HG03103 (cell line): ENCODE measurements at regions not wholly inside any gene's neighbourhood (a gene's known extent, or its start where the extent isn't known, plus 50 kb on each side); places are given as distances from the start of the nearest gene placed in this dataset.
"Not testable (repeated sequence)": the region's sequence is repeated elsewhere in the genome, so short reads cannot be mapped to it uniquely, and the experiment has no call there.

ENCODE experiments used
- ATAC-seq: cut with Tn5 transposase; IDR thresholded peaks from one replicate; pipeline ENCODE4 v1.9.1; 2021; ENCODE audit warnings: low read depth; ENCODE audit not compliant: unreplicated experiment

DNA sequence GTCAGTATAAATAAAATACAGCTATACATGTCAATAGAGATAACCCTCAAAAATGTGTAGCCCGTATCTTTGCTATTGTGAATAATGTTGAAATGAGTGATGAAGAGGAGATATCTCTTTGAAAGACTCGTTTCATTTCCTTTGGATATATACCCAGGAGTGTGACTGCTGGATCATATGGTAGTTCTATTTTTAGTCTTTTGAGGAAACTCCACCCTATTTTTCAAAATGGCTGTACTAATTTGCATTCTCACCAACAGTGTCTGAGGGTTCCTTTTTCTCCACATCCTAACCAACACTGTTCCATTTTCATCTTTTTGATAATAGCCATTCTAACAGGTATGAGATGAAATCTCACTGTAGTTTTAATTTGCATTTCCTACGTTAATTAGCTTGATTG lies 237.5 kb upstream of the GBE1 start:
- ATAC-seq = no peak

DNA sequence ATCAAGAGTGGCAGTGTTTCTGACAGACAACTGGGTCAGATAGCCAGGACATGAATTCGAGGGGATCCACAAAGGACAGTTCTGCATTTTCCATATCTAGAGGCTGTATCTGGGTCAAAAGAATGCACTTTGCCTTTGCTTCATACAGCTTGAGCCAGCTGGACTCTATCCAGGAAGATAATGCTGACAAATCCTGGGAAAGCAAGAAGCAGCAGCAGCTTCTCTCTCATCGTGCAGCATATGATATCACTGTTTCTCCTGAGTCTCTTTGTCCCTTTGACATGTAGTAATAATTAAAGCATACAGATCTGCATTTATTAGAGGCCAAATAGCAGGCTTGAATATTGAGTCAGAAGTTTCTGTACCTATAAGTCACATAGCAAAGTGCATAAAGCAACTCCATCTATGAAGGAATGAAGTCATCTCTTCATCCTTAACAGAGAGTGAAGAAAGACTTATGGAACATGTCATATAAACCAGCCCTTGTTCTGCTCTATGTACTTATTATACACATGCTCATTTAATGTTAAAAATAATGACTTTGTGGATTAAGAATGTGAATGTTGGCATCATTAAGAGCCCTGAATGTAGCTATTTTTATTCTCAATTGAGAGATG lies 236.8 kb upstream of the GBE1 start:
- no peak for ATAC-seq

DNA sequence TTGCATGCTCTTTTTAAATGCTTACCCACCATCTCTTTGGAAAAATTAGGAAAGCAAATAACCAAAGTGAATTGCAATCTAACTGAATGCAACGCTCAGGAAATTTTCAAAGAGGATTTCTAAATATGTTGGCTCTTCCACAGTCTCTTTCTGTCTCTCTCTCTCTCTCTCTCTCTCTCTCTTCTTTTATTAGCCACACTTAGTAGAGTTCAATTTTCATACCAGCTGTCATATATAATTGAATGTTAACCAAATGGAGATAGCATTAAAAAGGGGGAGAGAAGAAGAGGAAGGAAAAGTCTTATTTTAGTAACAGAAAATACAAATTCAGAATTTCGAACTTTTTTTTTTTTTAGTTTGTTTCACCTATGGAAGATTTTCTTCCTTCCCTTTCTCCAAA lies 235.9 kb upstream of the GBE1 start:
- no peak for ATAC-seq

DNA sequence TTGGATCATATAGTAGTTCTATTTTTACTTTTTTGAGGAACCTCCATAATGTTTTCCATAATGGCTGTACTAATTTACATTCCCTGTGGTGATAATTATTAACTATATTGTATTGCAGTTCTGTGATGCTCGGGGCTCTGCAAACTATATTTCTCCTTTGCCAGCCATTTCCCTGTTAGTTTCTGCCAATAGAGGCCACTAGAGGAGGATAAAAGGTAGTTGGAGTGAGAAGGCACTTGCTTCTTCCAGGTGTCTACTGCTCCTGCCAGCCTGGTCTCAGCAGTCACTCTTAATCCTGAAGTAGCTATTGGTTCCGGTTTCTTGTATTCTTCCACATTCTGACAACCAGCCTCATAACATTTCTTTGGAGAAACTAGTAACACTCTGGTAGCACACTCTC lies 233.9 kb upstream of the GBE1 start:
- no peak for ATAC-seq

DNA sequence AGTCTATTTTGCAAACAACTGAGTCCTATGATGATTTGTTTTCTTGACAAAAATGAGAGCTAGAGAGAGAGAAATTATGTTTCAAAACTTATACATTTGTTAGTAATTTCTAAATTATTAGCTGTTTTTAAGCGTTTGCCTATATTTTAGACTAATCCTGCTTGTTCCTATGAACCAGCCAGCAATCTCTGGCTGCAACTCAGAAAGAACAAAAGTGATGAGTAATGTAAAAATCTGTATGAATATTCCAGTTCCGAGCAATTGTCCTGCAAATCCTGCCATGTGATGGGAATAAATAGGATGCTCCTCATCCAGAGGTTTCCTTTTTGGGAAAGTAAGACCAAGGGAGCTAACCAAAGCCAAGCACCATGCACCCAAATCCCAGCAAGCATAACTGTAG lies 228.3 kb upstream of the GBE1 start:
- no peak for ATAC-seq

DNA sequence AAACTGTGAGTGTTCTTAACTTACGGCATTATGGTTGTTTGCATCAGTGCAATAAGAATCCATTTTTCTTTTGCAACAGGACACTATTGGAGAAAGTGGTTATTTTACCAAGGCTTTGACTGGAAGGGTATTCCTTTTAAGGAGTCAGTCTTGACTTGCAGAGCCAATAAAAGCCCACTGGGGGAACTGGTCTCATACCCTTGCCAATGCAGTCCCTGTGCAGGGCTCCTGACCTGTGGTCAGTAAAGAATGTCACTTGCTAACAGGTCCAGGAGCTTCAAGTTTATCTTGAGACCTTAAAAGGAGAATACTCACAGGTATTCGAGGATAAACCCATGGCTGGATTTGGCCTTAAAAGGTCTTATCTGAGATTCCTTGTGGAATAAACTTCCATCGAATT lies 227.8 kb upstream of the GBE1 start:
- no peak for ATAC-seq

DNA sequence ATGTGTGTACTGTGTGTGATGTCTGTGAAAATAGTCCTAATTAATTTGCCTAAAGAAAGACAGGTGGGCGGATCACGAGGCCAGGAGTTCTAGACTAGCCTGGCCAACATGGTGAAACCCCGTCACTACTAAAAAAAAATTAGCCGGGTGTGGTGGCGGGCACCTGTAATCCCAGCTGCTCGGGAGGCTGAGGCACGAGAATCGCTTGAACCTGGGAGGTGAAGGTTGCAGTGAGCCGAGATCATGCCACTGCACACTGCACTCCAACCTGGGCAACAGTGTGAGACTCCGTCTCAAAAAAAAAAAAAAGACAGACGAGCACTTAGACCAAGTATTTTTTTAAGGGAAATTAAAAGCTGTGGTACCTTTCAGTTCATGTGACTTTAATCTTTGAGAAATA lies 226.0 kb upstream of the GBE1 start:
- not testable (repeated sequence) for ATAC-seq

DNA sequence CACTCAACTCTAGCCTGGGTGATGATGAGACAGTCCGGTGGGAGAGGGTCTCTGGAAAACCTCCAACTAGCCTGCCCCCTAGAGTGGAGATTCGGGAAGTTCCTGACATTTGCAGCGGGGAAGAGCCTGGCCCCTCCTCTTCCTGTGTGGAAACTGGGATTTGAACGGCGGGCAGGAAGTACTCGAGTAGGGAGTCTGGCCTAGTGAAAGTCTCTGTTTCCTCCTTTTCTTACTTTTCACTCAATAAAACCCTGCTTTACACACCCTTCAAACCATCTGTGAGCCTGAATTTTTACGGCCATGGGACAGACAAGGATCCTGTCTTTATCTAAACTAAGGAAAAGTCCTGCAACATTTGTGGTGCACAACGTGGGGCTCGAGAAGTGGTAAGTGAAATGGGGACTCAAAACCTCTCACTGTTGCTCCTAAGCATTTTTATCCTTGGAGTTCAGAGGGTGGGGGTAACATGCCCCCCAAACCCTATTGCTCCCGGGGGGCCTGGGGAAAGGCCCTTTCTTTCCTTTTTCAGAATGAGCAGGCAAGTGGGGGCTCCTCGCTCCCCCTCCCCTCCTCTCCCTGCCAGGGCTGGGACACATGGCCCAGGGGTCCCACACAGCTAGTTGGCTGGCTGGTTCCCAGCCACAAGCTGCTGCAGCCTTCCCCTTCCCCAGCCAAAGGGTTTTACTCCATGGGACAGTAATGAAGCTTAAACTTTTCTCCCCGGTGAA lies 224.7 kb upstream of the GBE1 start:
- ATAC-seq = no peak

DNA sequence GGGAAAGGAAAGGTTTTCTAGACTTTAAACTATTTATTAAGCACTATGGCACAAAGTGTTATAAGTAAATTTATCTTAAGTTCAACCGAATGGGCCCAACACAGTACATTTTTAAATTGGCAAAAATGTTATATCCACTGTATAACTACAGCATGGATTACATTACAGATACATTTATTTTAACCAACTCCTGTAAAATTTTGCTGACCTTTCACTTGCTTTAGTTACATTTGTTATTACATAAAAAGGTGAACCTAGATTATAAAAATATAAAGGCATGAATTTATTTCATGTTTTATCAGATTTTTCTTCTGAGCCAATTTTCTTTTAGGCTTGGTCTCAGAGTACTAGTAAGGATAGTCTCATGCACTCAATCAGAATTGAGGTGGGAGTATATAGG lies 221.9 kb upstream of the GBE1 start:
- no peak for ATAC-seq

DNA sequence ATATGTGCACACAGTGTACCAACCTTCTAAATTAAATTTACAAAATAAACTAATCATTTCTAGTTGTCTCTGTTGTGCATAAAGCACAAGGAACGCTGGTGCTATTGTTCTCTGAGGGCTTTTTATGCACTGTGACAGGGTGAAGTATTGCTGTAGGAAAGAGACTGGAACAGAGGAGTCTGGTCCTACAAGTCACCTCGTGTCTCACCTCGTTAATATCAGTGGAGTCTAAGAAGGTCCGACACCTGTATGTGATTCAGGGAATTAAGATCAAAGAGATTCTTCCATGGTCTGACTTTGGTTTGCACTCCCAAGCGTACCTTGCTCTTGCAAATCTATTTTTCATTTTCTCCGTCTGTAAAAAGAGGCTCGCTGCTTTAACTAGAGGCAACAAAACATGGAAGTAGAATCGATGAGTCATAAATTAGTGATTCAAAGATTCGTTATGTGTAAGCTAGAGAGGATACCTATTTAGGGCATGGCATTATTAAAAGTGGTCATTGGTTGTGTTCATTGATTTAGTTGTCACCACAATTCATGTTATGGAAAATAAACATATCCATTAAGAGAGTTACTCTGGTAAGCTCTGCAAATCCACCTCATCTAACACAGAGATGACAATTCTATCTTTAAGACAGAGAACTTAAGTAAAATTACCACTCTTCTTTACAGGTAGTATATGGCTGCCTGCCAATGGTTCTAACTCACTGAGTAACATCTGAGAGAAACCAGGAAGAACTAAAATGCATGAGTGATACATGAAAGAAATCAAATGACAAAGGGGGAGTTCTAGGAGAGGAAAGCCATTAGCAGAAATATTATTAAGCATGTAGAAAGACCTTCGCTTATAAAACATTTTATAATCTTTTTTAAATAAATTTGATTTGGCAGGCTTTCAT lies 219.4 kb upstream of the GBE1 start:
- ATAC-seq = no peak

DNA sequence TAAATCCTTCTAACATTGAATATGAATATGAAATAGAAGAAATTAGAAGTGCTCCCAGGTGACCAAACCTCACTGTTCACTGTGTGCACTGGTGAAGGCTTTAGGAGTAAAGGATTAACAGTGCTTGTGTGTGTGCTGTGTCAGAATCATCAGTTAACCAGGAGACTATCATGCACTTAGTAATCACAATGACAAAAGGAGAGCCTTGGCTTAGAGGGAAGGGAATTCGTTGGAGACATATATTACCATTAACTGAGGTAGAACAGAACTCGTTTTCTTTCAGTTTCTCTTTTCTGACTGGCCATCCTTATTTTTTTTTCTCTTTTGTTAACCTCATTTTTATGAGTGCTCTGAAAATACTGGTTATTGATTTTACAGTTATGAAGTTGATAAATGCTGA lies 213.3 kb upstream of the GBE1 start:
- ATAC-seq = no peak

DNA sequence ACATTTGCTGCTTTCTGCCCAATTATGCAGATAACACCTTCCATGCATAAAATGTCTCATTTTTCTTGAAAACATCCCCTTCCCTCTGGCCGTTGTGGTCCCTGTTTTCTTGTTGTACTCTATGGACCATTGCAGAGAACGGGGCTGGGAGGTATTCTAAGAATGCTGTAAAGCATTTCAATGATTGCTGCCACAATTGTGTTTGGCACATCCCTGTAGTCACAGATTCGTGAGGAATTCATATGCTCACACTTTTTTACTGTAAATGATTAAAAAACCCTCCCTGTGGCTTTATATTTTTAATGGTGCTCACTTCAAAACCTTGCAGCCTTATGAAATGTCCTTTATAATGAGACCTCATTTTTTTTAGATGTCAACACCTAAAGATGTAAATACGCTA lies 207.2 kb upstream of the GBE1 start:
- no peak for ATAC-seq

DNA sequence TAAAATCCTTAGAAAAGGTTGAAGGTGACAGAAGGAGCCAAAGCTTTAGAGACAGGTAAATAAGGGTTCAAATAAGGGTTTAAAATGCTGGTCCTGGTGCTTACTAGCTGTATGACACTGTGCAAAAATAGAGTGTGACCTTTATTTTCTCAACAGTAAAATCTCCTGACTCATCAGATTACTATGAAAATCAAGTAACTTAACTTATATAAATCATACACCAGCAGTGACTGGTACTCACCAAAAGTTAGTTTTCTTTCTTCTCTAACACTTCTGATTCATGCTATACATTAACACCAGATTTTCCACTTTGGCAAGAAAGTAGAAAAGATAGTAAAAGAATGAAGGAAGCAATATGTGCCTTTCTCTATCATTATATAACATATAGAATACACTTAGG lies 205.9 kb upstream of the GBE1 start:
- ATAC-seq = no peak

DNA sequence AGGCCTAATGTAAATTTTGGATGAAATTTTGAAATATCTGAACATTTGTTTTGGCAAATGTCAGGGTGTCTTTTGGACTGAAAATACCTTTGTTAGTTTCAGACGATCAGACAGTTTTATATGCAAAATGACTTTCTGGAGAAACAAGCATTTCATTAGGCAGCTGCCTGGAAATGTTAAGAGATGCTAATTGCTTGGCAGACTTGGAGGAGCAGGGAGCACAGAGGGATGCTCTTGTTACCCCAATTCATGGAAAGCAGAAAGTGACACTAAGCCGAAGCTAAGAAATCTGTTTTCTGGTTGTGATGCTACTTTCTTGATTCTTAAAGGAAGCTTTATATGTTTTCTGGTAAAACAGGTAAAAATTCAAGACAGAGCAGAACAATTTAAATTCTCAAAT lies 204.3 kb upstream of the GBE1 start:
- ATAC-seq = no peak

DNA sequence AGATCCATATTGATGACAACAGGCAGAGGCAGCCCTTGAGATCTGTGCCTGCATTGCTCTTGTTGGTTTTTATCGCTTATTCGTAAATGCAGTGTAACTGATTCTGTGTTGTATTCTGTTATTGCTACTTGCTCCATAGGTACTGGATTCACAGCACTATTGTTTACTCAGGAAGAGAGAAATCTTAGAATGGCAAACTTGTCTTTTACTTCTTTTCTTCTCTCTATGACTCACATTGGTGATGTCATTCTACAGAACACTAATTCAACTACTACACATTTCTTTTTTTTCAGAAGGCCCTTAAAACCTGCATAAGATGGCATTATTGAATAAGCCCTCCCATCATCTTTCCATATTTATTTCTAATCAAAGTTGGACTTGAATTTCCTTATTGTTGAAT lies 201.0 kb upstream of the GBE1 start:
- no peak for ATAC-seq

DNA sequence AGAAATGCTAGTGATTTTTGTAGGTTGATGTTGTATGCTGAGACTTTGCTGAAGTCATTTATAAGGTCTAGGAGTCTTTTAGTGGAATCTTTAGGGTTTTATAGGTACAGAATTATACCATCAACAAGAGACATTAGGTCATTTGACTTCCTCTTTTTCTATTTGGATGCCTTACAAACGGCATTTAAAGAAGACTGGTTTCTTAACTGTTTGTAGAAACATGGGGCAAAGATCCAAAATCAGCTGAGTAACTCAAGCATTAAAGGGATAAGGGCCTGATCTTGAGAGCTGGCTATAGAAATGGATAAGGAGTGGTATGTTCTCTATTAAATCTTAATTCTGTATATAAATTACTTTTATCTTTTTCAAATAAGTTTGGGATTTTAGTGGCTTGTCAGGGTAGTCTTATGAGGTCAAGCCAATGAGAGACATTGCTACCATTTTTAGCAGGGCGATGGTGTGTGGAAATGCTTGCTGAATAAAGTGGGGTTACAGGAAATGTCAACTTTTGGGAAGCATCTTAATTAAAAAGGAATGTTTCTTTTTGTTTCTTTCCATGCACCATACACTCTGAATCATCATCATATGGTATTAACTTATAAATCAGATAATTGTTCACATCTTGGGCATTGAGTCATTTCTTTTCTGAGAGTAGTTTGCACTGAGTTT lies 197.7 kb upstream of the GBE1 start:
- ATAC-seq = no peak

DNA sequence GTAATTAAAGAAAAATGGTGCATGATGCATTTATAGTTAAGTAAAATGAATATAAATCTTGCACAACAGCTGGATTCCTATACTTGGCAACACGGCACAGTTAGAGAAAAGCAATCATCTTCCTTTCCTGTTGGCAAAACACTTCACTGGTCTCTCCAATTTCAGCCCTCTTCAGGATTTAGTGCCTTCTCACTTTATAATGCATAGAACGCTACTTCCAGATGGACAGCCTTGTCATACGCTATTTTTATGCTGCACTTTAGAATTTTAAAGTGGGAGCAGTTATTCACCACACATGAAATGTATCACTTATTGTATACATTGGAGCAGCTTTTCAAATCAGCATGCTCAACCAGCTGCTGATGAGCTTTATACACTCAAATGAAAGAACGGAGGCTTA lies 194.4 kb upstream of the GBE1 start:
- no peak for ATAC-seq

DNA sequence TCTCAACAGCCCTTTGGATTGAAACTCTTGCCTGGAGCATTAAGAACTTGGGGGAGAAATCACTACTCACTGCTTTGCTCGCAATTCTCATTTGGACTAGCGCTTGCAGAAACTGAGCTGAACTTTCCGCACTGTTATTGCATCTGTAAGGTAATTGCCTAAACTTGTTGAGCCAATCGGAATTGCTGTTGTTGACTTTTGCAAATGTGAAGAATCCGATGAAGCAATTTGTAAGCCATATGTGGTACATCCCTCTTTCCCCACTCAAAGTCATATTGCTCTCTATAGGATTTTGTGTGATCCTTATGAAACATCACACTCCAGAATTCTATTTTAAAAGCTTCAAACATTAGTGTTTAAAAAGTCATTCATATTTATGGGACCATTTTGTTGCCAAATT lies 191.7 kb upstream of the GBE1 start:
- ATAC-seq = no peak

DNA sequence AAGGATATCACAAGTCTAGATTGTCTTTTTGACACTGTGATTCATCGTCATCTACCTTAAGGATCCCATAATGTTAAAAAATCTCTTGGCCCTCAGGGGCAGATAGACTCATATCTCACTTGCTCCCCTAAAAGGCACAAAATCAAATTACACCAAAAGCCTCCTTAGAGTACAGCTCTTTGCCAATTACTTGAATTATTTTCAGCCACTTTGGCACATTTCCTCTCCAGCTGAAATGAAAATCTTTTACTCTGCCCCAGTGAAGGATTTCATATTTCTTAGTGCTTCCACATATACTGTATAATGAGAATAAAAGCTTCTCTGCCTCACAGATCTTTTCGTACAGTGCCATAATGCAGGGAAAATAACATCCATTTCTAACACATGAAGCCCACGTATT lies 190.7 kb upstream of the GBE1 start:
- ATAC-seq = no peak

DNA sequence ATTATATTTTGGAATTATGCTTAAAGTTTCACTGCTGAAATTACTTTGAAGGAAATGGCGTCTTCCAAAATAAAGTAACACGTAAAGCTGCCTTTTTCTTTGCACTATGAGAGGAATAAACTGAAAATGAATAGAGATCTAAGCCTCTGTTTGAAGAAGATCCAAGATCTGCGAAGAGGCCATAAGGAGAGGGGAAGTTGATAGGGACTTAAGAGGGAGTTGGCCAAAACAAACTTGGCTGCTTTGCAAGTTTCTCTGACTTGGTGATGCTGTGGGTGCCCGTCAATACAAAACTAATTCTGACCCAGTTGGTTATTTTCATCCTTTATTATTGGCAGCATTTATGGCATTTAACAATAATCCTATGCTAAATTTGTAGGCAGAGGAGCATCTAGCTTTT lies 190.2 kb upstream of the GBE1 start:
- ATAC-seq = no peak

DNA sequence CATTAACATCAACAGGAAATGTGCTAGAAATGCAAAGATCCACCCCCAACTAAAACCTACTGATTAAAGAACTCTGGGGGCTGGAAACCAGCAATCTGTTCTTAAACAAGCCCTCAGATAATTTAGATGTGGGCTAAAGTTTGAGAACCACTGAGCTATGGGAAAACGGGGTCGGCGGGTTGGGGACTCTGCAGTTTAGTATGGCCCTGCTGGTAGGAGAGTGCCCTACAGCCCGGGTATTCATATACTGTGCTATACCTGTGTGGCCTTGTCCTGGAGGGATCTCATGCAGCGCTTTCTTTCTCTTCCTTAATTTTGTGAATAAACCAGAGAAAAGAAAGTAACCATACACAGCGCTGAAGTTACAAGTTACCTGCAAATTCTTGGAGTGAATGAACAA lies 189.7 kb upstream of the GBE1 start:
- ATAC-seq = no peak
